SU-DHL-6 (cell line): ENCODE measurements at regions not wholly inside any gene's neighbourhood (a gene's known extent, or its start where the extent isn't known, plus 50 kb on each side); places are given as distances from the start of the nearest gene placed in this dataset.
"Not testable (repeated sequence)": the region's sequence is repeated elsewhere in the genome, so short reads cannot be mapped to it uniquely, and the experiment has no call there.

Experiments
- H2AFZ ChIP-seq: fragments of 200-600 bp; sonication (generic); 2 replicates; pipeline ENCODE4 v1.6.1; 2014; ENCODE audit warnings: low read depth, mild to moderate bottlenecking, moderate library complexity, mixed read lengths, antibody characterized with exemption, low read length; ENCODE audit not compliant: severe bottlenecking
- H3F3A ChIP-seq: fragments of 200-600 bp; shearing (Covaris generic); 2 replicates; pipeline ENCODE4 v1.6.0; 2016; ENCODE audit warnings: antibody characterized with exemption, mild to moderate bottlenecking; ENCODE audit not compliant: insufficient read depth
- H3K27ac ChIP-seq: fragments of 200-600 bp; sonication (generic); 2 replicates; pipeline ENCODE4 v1.5.1; 2016; ENCODE audit warnings: low read depth, mild to moderate bottlenecking, low read length, moderate library complexity, mixed read lengths
- H3K27me3 ChIP-seq: fragments of 200-600 bp; sonication (generic), shearing (Covaris generic); 2 replicates; pipeline ENCODE4 v1.6.0; 2014; ENCODE audit warnings: mild to moderate bottlenecking, low read length
- H3K36me3 ChIP-seq: fragments of 200-600 bp; sonication (generic); 2 replicates; pipeline ENCODE4 v1.6.1; 2014; ENCODE audit warnings: mild to moderate bottlenecking, low read length, mixed read lengths
- H3K4me2 ChIP-seq: fragments of 300-600, 200-600 bp; shearing (Covaris generic), sonication (generic); 2 replicates; pipeline ENCODE4 v1.6.0; 2014; ENCODE audit warnings: low read length, low read depth, mild to moderate bottlenecking; ENCODE audit not compliant: poor library complexity, severe bottlenecking
- H3K4me3 ChIP-seq: fragments of 200-600 bp; sonication (generic); 2 replicates; pipeline ENCODE4 v1.5.1; 2014; ENCODE audit warnings: antibody characterized with exemption, low read length, mild to moderate bottlenecking, mixed read lengths; ENCODE audit not compliant: insufficient read depth, poor library complexity, severe bottlenecking
- H3K79me2 ChIP-seq: fragments of 200-600 bp; sonication (generic); 2 replicates; pipeline ENCODE4 v1.6.1; 2014; ENCODE audit warnings: mild to moderate bottlenecking, low read length, moderate library complexity; ENCODE audit not compliant: insufficient read depth
- H3K9ac ChIP-seq: fragments of 200-600 bp; sonication (generic); 2 replicates; pipeline ENCODE4 v1.7.0; 2014; ENCODE audit warnings: mild to moderate bottlenecking, low read length
- H3K9me2 ChIP-seq: fragments of 200-600 bp; sonication (generic); replicated peaks from 2 replicates; pipeline ENCODE4 v1.6.1; 2014; ENCODE audit warnings: low read length; ENCODE audit not compliant: insufficient read depth
- H3K9me3 ChIP-seq: fragments of 200-600 bp; sonication (generic); 2 replicates; pipeline ENCODE4 v1.6.1; 2014; ENCODE audit warnings: low read length, mixed read lengths; ENCODE audit not compliant: insufficient read depth
- H4K20me1 ChIP-seq: fragments of 200-600 bp; sonication (generic); 2 replicates; pipeline ENCODE4 v1.6.1; 2014; ENCODE audit warnings: low read depth, mild to moderate bottlenecking, antibody characterized with exemption, low read length, moderate library complexity, mixed read lengths
- EZH2phosphoT487 ChIP-seq: fragments of 200-600 bp; sonication (generic), shearing (Covaris generic); conservative IDR thresholded peaks from 2 replicates; pipeline ENCODE4 v1.6.1; 2018; ENCODE audit warnings: mild to moderate bottlenecking, antibody characterized with exemption, low read length, moderate library complexity, mixed read lengths
- TF ChIP-seq, protein P1 (sequence below): fragments of 200-600 bp; sonication (generic); IDR thresholded peaks from one replicate; pipeline ENCODE4 v1.5.1; 2017; ENCODE audit warnings: antibody characterized with exemption, mild to moderate bottlenecking, low read length, moderate library complexity; ENCODE audit not compliant: insufficient read depth, poor library complexity, severe bottlenecking

DNA sequence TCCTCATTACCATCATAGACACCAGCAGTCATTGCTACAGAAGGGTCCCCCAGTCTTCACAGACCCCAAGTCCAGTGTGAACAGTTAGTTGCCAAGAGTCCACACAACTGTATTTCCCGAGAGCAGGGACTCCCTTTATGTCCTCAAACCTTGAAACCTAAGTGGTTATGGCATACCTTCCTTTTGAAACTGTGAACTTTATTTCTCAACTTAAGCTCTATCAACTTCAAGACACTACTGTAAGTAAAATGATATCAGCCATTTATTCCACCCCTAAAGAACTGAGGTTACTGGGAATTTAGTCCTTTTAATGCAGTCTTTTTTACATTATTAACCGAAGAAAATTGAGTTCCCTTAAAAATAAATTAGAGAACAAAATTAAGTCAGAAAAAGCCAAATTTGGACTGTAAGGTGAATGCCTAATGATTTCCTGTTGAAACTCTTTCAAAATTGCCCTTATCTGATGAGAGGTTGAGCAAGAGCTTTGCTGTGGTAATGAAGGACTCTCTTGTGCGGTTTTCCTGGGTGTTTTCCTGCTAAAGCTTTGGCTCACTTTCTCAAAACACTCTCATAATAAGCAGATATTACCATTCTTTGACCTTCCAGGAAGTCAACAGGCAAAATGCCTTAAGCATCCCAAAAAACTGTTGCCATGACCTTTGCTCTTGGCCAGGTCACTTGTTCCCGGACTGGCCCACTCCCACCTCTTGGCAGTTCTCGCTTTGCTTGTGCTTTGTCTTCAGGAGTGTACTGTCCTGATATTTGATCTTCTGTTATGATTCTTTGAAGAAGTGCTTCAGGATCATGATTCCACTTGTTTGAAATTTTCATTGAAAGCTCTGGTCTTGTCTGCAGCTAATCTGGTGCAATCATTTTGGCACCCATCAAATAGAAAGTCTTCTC lies 765.4 kb upstream of the ANO3 start:
- Histone ChIP-seq H3K9ac (no peak overlapping the region), H3K79me2 (no peaks in the 10 kb centered on the region), H3K4me2 (no peak overlapping the region), H3K27ac (no peak overlapping the region), H3F3A (no peaks in the 10 kb centered on the region), H3K27me3 (no peaks in the 10 kb centered on the region), H2AFZ (no peak overlapping the region), H3K36me3 (no peaks in the 10 kb centered on the region), H3K9me3 (no peaks in the 10 kb centered on the region), H3K9me2 (no peaks in the 10 kb centered on the region), H3K4me3 (no peak overlapping the region), H4K20me1 (no peaks in the 10 kb centered on the region)
- TF ChIP-seq EZH2phosphoT487: no peak

DNA sequence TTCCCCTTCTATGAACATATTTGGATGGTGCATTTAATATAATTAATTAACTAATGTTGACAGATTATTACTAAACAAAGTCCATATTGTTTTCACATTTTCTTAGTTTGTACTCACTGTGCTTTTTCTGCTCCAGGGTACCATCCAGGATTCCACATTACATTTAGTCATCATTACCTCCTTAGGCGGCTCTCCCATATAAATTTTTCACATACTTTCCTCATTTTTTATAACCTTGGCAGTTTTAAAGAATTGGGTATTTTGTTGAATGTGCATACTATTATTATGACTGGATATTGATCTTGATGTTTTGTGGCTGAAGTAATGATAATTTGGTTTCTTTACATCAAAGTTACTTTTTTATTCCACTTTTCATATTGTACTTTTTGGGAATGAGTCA lies 755.6 kb upstream of the ANO3 start:
- Histone ChIP-seq H3K4me2 (no peak overlapping the region), H3K4me3 (no peak overlapping the region), H3K36me3 (no peaks in the 10 kb centered on the region), H3K9me2 (no peaks in the 10 kb centered on the region), H3K9me3 (no peaks in the 10 kb centered on the region), H3K27ac (no peak overlapping the region), H3F3A (no peaks in the 10 kb centered on the region), H3K9ac (no peak overlapping the region), H2AFZ (no peak overlapping the region), H3K79me2 (no peaks in the 10 kb centered on the region), H3K27me3 (no peaks in the 10 kb centered on the region), H4K20me1 (no peaks in the 10 kb centered on the region)
- TF ChIP-seq, protein P1, sequence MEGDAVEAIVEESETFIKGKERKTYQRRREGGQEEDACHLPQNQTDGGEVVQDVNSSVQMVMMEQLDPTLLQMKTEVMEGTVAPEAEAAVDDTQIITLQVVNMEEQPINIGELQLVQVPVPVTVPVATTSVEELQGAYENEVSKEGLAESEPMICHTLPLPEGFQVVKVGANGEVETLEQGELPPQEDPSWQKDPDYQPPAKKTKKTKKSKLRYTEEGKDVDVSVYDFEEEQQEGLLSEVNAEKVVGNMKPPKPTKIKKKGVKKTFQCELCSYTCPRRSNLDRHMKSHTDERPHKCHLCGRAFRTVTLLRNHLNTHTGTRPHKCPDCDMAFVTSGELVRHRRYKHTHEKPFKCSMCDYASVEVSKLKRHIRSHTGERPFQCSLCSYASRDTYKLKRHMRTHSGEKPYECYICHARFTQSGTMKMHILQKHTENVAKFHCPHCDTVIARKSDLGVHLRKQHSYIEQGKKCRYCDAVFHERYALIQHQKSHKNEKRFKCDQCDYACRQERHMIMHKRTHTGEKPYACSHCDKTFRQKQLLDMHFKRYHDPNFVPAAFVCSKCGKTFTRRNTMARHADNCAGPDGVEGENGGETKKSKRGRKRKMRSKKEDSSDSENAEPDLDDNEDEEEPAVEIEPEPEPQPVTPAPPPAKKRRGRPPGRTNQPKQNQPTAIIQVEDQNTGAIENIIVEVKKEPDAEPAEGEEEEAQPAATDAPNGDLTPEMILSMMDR: no peak
- no peak for TF ChIP-seq EZH2phosphoT487

DNA sequence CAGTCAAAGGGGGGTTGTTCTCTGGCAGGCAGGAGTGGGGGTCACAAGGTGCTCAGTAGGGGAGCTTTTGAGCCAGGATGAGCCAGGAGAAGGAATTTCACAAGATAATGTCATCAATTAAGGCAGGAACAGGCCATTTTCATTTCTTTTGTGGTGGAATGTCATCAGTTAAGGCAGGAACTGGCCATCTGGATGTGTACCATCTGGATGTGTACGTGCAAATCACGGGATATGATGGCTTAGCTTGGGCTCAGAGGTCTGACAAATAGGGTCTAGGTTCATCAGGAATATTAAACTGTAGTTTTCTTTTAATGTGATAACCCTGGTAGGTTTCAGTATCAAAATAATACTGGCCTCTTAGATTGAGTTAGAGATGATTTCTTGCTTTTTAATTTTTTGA lies 752.4 kb upstream of the ANO3 start:
- not testable (repeated sequence) for H3F3A ChIP-seq, H3K9me2 ChIP-seq, H3K79me2 ChIP-seq, H3K9me3 ChIP-seq, H3K4me2 ChIP-seq, H3K4me3 ChIP-seq, H4K20me1 ChIP-seq, H3K27ac ChIP-seq, H3K36me3 ChIP-seq, H2AFZ ChIP-seq, H3K27me3 ChIP-seq, H3K9ac ChIP-seq

DNA sequence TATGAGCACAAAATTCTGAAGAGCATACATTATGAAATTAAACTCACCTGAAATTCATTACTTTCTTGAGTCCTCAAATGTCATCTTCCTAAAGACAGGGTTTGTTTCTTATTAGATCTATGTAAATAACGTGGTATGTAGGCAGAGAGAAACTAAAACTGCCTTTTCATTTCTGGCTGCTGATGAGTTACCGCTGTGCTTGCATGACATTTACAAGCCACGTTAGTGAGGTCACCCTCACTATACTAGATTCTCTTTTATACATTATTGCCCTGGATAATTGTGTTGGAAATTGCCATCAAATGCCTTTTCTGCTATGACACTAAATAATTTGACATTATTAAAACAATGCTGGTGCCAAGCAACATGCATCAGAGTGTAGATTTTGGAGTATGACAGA lies 748.3 kb upstream of the ANO3 start:
- Histone ChIP-seq H3K4me2 (no peak overlapping the region), H3K27ac (no peak overlapping the region), H4K20me1 (no peaks in the 10 kb centered on the region), H3K79me2 (no peaks in the 10 kb centered on the region), H3F3A (no peaks in the 10 kb centered on the region), H3K9ac (no peak overlapping the region), H3K9me2 (no peaks in the 10 kb centered on the region), H3K9me3 (no peaks in the 10 kb centered on the region), H3K27me3 (no peaks in the 10 kb centered on the region), H2AFZ (no peak overlapping the region), H3K36me3 (no peaks in the 10 kb centered on the region), H3K4me3 (no peak overlapping the region)
- TF ChIP-seq, protein P1: no peak
- no peak for TF ChIP-seq EZH2phosphoT487
